MG63 (cell line): ENCODE measurements at regions not wholly inside any gene's neighbourhood (a gene's known extent, or its start where the extent isn't known, plus 50 kb on each side); places are given as distances from the start of the nearest gene placed in this dataset.
A peak's percentile ranks its signal among the peaks of the same experiment; 100 is the strongest.
"Not testable (repeated sequence)": the region's sequence is repeated elsewhere in the genome, so short reads cannot be mapped to it uniquely, and the experiment has no call there.

Source experiments
- DNase-seq: peaks from one replicate; pipeline ENCODE4 v3.0.0-alpha.2; 2020
- H3K27me3 ChIP-seq: fragments of 250-450 bp; sonication (Bioruptor Pico); 2 replicates; pipeline ENCODE4 v1.5.1; 2020; ENCODE audit warnings: mild to moderate bottlenecking, moderate library complexity
- H3K36me3 ChIP-seq: fragments of 250-450 bp; sonication (Bioruptor Pico); 2 replicates; pipeline ENCODE4 v1.5.1; 2020; ENCODE audit warnings: mild to moderate bottlenecking, moderate library complexity
- H3K4me3 ChIP-seq: fragments of 250-450 bp; sonication (Bioruptor Pico); 2 replicates; pipeline ENCODE4 v1.5.1; 2020; ENCODE audit warnings: mild to moderate bottlenecking, moderate library complexity
- H3K9me3 ChIP-seq: fragments of 250-450 bp; sonication (Bioruptor Pico); 2 replicates; pipeline ENCODE4 v1.5.1; 2020; ENCODE audit warnings: mild to moderate bottlenecking, moderate library complexity

- no peaks in the 10 kb centered on the region for H3K9me3 ChIP-seq
- no peaks in the 10 kb centered on the region for H3K36me3 ChIP-seq
- DNase-seq, result peak; percentile 7
- H3K27me3 ChIP-seq, result no peaks in the 10 kb centered on the region
- no peak overlapping the region for H3K4me3 ChIP-seq
Observed at GRCh38 chr6:4487538-4487937, 288.7 kb upstream of the CDYL start.

- Histone ChIP-seq H3K9me3 (no peaks in the 10 kb centered on the region), H3K4me3 (no peak overlapping the region), H3K27me3 (no peaks in the 10 kb centered on the region), H3K36me3 (no peaks in the 10 kb centered on the region)
- DNase-seq, result no peak
Observed at GRCh38 chr6:4486568-4487315, 289.5 kb upstream of the CDYL start.

GRCh38 chr6:4485735-4486134 lies 290.5 kb upstream of the CDYL start:
- no peak for DNase-seq
- no peaks in the 10 kb centered on the region for H3K36me3 ChIP-seq
- no peak overlapping the region for H3K4me3 ChIP-seq
- H3K9me3 ChIP-seq, result no peaks in the 10 kb centered on the region
- no peaks in the 10 kb centered on the region for H3K27me3 ChIP-seq

GRCh38 chr6:4482461-4482860 lies 293.7 kb upstream of the CDYL start:
- Histone ChIP-seq H3K36me3 (no peaks in the 10 kb centered on the region), H3K27me3 (no peaks in the 10 kb centered on the region), H3K4me3 (no peak overlapping the region), H3K9me3 (no peaks in the 10 kb centered on the region)
- DNase-seq, result no peak

GRCh38 chr6:4480788-4481735 lies 295.1 kb upstream of the CDYL start:
- Histone ChIP-seq H3K36me3 (no peaks in the 10 kb centered on the region), H3K4me3 (no peak overlapping the region), H3K27me3 (no peaks in the 10 kb centered on the region), H3K9me3 (no peaks in the 10 kb centered on the region)
- no peak for DNase-seq

- no peak for DNase-seq
Observed at GRCh38 chr6:4478098-4478497, 298.1 kb upstream of the CDYL start.

GRCh38 chr6:4474810-4475209 lies 301.4 kb upstream of the CDYL start:
- DNase-seq, result no peak

More at GRCh38 chr6:4478098-4478497, 298.1 kb upstream of the CDYL start:
- Histone ChIP-seq H3K4me3 (no peak overlapping the region), H3K27me3 (no peaks in the 10 kb centered on the region), H3K36me3 (no peaks in the 10 kb centered on the region), H3K9me3 (no peaks in the 10 kb centered on the region)

GRCh38 chr6:4472969-4473642 lies 303.1 kb upstream of the CDYL start:
- no peak for DNase-seq
- no peaks in the 10 kb centered on the region for H3K27me3 ChIP-seq
- H3K9me3 ChIP-seq, result no peaks in the 10 kb centered on the region
- no peak overlapping the region for H3K4me3 ChIP-seq
- H3K36me3 ChIP-seq, result no peaks in the 10 kb centered on the region

More at GRCh38 chr6:4474810-4475209, 301.4 kb upstream of the CDYL start:
- Histone ChIP-seq H3K4me3 (no peak overlapping the region), H3K27me3 (no peaks in the 10 kb centered on the region), H3K9me3 (no peaks in the 10 kb centered on the region), H3K36me3 (no peaks in the 10 kb centered on the region)

GRCh38 chr6:4472222-4472621 lies 304.0 kb upstream of the CDYL start:
- Histone ChIP-seq H3K36me3 (no peaks in the 10 kb centered on the region), H3K27me3 (no peaks in the 10 kb centered on the region), H3K4me3 (no peak overlapping the region), H3K9me3 (no peaks in the 10 kb centered on the region)
- DNase-seq, result no peak

- H3K4me3 ChIP-seq, DNase-seq, H3K27me3 ChIP-seq, H3K9me3 ChIP-seq, H3K36me3 ChIP-seq: not testable (repeated sequence)
Observed at GRCh38 chr6:4471515-4471914, 304.7 kb upstream of the CDYL start.

GRCh38 chr6:4470698-4471210 lies 305.4 kb upstream of the CDYL start:
- Histone ChIP-seq H3K27me3 (no peaks in the 10 kb centered on the region), H3K4me3 (no peak overlapping the region), H3K9me3 (no peaks in the 10 kb centered on the region), H3K36me3 (no peaks in the 10 kb centered on the region)
- DNase-seq, result no peak

GRCh38 chr6:4466769-4467480 lies 309.3 kb upstream of the CDYL start:
- Histone ChIP-seq H3K36me3 (no peaks in the 10 kb centered on the region), H3K4me3 (no peak overlapping the region), H3K27me3 (no peaks in the 10 kb centered on the region), H3K9me3 (no peaks in the 10 kb centered on the region)
- no peak for DNase-seq

GRCh38 chr6:4466261-4466660 lies 309.9 kb upstream of the CDYL start:
- no peaks in the 10 kb centered on the region for H3K36me3 ChIP-seq
- H3K27me3 ChIP-seq, result no peaks in the 10 kb centered on the region
- no peak overlapping the region for H3K4me3 ChIP-seq
- peak; percentile 45 for DNase-seq
- H3K9me3 ChIP-seq, result no peaks in the 10 kb centered on the region

- no peak for DNase-seq
- Histone ChIP-seq H3K36me3 (no peaks in the 10 kb centered on the region), H3K9me3 (no peaks in the 10 kb centered on the region), H3K27me3 (no peaks in the 10 kb centered on the region), H3K4me3 (no peak overlapping the region)
Observed at GRCh38 chr6:4464638-4465037, 311.6 kb upstream of the CDYL start.

- Histone ChIP-seq H3K27me3 (no peaks in the 10 kb centered on the region), H3K36me3 (no peaks in the 10 kb centered on the region), H3K9me3 (no peaks in the 10 kb centered on the region), H3K4me3 (no peak overlapping the region)
- DNase-seq, result no peak
Observed at GRCh38 chr6:4463236-4463635, 313.0 kb upstream of the CDYL start.
